Chondrocyte (in vitro differentiated cells): ENCODE measurements at regions not wholly inside any gene's neighbourhood (a gene's known extent, or its start where the extent isn't known, plus 50 kb on each side); places are given as distances from the start of the nearest gene placed in this dataset.
A peak's percentile ranks its signal among the peaks of the same experiment; 100 is the strongest.

ENCODE experiments used
- DNase-seq: peaks from one replicate; pipeline ENCODE4 v3.0.0; 2021; ENCODE audit warnings: mixed read lengths, low spot score
- H3K27ac Mint-ChIP-seq: one replicate; pipeline ENCODE4 v1.8.0; 2021; ENCODE audit warnings: mild to moderate bottlenecking, moderate library complexity, mixed read lengths; ENCODE audit not compliant: unreplicated experiment
- H3K27me3 Mint-ChIP-seq: 2 replicates; pipeline ENCODE4 v1.8.0; 2021; ENCODE audit warnings: low read depth, mixed read lengths
- H3K36me3 Mint-ChIP-seq: 2 replicates; pipeline ENCODE4 v1.8.0; 2021; ENCODE audit warnings: low read depth, mixed read lengths
- H3K4me1 Mint-ChIP-seq: 2 replicates; pipeline ENCODE4 v1.8.0; 2021; ENCODE audit warnings: low read depth, mild to moderate bottlenecking, mixed read lengths
- H3K4me3 Mint-ChIP-seq: one replicate; pipeline ENCODE4 v1.8.0; 2021; ENCODE audit warnings: mild to moderate bottlenecking, moderate library complexity, mixed read lengths; ENCODE audit not compliant: unreplicated experiment
- H3K9me3 Mint-ChIP-seq: 2 replicates; pipeline ENCODE4 v1.8.0; 2021; ENCODE audit warnings: low read depth, mixed read lengths
- TF ChIP-seq, protein P1 (sequence below): fragments of 200-600 bp; sonication (generic); IDR thresholded peaks from 2 replicates; pipeline ENCODE4 v1.5.0; 2021; ENCODE audit warnings: antibody characterized with exemption, mild to moderate bottlenecking, moderate library complexity

DNA sequence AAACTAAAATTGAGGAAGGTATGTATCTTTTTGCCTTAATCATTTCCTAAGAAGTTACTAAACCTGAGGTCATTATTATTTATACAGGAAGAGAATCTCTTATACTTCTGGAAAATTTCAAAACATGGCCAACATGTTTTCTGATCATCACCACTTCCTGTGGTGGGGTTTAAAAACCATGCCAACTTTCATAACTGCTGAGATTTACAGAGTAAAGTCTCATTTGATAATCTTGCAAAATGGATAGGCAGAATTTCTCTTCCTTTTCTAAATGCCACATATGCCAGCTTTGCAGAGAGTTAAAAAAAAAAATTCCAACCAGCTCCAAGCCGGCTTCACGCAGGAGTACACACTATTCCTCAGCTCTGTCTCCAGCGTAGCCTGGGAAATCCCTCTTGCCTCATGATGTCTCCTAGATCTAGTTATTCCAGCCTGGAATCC is 124.3 kb upstream of the SPRED1 start:
- no peak for DNase-seq
- H3K4me1 Mint-ChIP-seq = peaks cover 31% of the 10 kb centered on the region
- TF ChIP-seq, protein P1, sequence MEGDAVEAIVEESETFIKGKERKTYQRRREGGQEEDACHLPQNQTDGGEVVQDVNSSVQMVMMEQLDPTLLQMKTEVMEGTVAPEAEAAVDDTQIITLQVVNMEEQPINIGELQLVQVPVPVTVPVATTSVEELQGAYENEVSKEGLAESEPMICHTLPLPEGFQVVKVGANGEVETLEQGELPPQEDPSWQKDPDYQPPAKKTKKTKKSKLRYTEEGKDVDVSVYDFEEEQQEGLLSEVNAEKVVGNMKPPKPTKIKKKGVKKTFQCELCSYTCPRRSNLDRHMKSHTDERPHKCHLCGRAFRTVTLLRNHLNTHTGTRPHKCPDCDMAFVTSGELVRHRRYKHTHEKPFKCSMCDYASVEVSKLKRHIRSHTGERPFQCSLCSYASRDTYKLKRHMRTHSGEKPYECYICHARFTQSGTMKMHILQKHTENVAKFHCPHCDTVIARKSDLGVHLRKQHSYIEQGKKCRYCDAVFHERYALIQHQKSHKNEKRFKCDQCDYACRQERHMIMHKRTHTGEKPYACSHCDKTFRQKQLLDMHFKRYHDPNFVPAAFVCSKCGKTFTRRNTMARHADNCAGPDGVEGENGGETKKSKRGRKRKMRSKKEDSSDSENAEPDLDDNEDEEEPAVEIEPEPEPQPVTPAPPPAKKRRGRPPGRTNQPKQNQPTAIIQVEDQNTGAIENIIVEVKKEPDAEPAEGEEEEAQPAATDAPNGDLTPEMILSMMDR = no peak
- no peaks in the 10 kb centered on the region for H3K27me3 Mint-ChIP-seq
- peak overlapping the region; percentile 74 for H3K27ac Mint-ChIP-seq
- no peak overlapping the region for H3K4me3 Mint-ChIP-seq
- no peaks in the 10 kb centered on the region for H3K36me3 Mint-ChIP-seq
- H3K9me3 Mint-ChIP-seq = no peaks in the 10 kb centered on the region

DNA sequence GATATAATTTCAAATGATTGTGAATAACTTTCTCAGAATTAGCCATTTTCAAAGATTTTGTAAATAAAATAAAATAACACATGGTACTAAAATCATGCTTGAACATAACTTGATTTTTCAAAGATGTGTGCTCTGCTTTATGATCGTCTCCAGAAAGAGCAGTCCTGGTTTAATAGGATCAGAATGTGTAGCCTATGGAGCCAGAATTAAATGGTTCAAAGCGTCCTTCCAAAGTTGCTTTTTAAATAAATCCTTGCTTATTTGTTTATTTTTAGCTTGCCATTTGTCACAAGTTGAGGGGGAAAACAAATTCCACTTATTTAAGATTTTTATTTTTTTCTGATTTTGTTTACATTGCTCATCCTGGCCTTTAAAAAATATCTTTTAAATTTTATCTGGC is 123.7 kb upstream of the SPRED1 start:
- Mint-ChIP-seq H3K36me3 (no peaks in the 10 kb centered on the region), H3K4me3 (no peak overlapping the region), H3K27me3 (no peaks in the 10 kb centered on the region), H3K4me1 (peaks cover 31% of the 10 kb centered on the region), H3K27ac (peak overlapping the region; percentile 78), H3K9me3 (no peaks in the 10 kb centered on the region)
- DNase-seq = no peak
- TF ChIP-seq, protein P1 = no peak

DNA sequence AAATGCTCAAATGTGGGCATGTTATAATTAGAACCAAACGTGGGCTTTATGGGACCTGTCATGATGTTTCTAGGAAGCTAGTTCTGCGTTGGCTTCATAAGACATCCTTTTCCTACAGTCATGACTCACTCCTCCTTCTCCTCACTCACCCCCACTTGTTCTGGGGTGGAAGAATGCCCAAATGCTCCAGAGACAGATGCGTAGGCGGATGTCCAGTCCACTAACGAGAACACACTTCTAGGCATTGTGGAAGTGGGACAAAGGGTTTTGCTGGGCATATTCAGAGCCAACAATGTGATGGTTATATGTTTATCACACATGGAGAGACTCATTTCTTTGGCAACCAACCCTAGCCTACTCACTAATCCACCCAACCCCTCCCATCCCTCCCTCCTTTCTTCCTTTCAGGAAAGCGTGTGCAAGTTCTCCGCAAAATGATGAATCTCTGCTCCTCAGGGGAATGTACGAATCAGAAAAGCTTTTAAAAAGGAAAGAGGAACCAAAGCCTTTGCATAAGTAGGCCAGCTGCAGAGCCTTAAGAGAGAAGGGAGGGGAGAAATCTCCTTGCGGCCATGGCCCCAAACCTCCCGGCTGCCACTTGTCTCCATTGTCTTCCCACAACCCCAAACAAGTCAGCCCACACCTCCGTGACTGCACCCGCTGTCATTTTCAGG is 123.0 kb upstream of the SPRED1 start:
- no peaks in the 10 kb centered on the region for H3K36me3 Mint-ChIP-seq
- H3K27me3 Mint-ChIP-seq = no peaks in the 10 kb centered on the region
- TF ChIP-seq, protein P1 = no peak
- peak overlapping the region; percentile 78 for H3K27ac Mint-ChIP-seq
- no peak overlapping the region for H3K4me3 Mint-ChIP-seq
- no peaks in the 10 kb centered on the region for H3K9me3 Mint-ChIP-seq
- no peak for DNase-seq
- H3K4me1 Mint-ChIP-seq = peaks cover 31% of the 10 kb centered on the region

DNA sequence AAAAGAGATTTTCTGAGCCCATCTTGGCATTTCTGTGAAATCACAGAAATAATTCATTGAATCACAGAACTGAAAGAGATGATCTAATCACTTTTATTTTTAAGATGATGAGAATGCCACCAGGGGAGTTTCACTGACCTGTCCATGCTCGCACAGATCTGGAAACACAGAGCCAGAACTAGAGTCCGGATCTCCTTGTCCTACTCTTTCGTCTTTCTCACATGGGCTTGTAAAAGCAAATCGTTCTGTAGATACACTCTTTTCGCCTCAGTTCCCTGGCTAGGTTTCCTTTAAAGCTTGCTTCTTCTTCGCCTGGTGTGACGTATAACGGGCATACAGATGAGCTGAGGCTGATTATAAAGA is 122.5 kb upstream of the SPRED1 start:
- Mint-ChIP-seq H3K4me3 (no peak overlapping the region), H3K9me3 (no peaks in the 10 kb centered on the region), H3K36me3 (no peaks in the 10 kb centered on the region), H3K27me3 (no peaks in the 10 kb centered on the region), H3K27ac (peak overlapping the region; percentile 67), H3K4me1 (peaks cover 31% of the 10 kb centered on the region)
- TF ChIP-seq, protein P1 = no peak
- DNase-seq = no peak

DNA sequence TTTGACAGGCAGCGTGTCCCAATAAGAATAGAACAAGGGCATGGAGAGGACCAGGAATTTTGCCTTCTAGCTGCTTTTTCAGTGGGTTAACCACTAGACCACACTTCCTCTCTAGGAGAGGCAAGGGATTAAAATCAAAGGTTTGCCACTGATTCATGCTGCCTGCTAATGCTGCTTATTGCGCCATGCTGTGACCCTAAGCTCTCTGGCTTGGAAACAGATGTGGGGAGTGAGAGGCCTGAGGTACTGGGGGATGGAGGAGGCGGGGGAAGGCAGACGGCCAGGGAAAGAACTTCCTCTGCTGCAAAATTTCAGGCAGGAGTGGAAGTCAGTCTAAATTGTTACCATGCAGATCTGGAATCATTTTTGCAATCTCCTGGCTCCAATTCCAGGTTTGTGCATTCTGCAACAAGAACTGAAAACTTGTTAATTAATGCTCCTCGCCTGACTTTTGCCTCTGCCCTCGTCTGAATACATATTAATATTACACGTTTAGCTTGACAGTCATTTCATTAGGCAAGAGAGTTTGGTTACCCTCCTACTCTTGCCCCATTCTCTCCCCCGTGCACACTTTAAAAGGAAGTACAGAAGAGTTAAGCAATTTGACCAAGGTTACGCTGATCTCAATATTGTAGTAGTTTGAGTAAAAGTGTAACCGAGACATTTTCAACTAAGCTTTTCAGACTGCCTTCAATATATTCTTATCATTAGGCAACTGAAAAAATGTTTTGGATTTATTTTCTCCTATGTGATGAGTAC is 121.7 kb upstream of the SPRED1 start:
- TF ChIP-seq, protein P1 = no peak
- H3K27ac Mint-ChIP-seq = no peak overlapping the region
- no peaks in the 10 kb centered on the region for H3K27me3 Mint-ChIP-seq
- H3K36me3 Mint-ChIP-seq = no peaks in the 10 kb centered on the region
- peaks cover 3% of the 10 kb centered on the region for H3K9me3 Mint-ChIP-seq
- peaks cover 31% of the 10 kb centered on the region for H3K4me1 Mint-ChIP-seq
- H3K4me3 Mint-ChIP-seq = no peak overlapping the region
- no peak for DNase-seq
